Peyer's patch (tissue), 4 donors: ENCODE measurements at regions not wholly inside any gene's neighbourhood (a gene's known extent, or its start where the extent isn't known, plus 50 kb on each side); places are given as distances from the start of the nearest gene placed in this dataset.

Source experiments
- DNase-seq, 3 donors: peaks; one replicate each; pipeline ENCODE4 v3.0.0-alpha.2; 2017 to 2019
- H3K27ac ChIP-seq, 4 donors: fragments of 200-600 bp; sonication (generic); one replicate each; pipeline ENCODE4 v1.5.1; 2016 to 2019
- H3K27me3 ChIP-seq, 2 donors: fragments of 200-600 bp; sonication (generic); one replicate each; pipeline ENCODE4 v1.5.1; 2019
- H3K36me3 ChIP-seq, 3 donors: fragments of 200-600 bp; sonication (generic); one replicate each; pipeline ENCODE4 v1.5.1; 2016 to 2019
- H3K4me1 ChIP-seq, 4 donors: fragments of 200-600 bp; sonication (generic); one replicate each; pipeline ENCODE4 v1.5.1; 2016 to 2019
- H3K4me3 ChIP-seq, 4 donors: fragments of 200-600 bp; sonication (generic); 1 replicate in 3 of 4; 2 replicates in 1 of 4; pipeline ENCODE4 v1.5.1; 2016 to 2019; ENCODE audit warnings: mild to moderate bottlenecking in 1 of 4
- H3K9me3 ChIP-seq, 4 donors: fragments of 200-600 bp; sonication (generic); one replicate each; pipeline ENCODE4 v1.5.1; 2016 to 2019; ENCODE audit warnings: mild to moderate bottlenecking in 1 of 4
- POLR2A ChIP-seq, 2 donors: fragments of 450-650 bp; IDR thresholded peaks; one replicate each; pipeline ENCODE4 v1.5.1; 2017; ENCODE audit warnings: antibody characterized with exemption in 2 of 2, mild to moderate bottlenecking in 2 of 2, moderate library complexity in 2 of 2
- TF ChIP-seq, protein P1 (sequence below), 6 experiments: fragments of 450-650 bp in 4 of 6; fragments of 200-600 bp in 2 of 6; sonication (generic) in 1 of 6; IDR thresholded peaks; one replicate each; pipeline ENCODE4 v1.5.1; 2017 to 2019; ENCODE audit warnings: antibody characterized with exemption in 6 of 6, mild to moderate bottlenecking in 3 of 6, moderate library complexity in 1 of 6

DNA sequence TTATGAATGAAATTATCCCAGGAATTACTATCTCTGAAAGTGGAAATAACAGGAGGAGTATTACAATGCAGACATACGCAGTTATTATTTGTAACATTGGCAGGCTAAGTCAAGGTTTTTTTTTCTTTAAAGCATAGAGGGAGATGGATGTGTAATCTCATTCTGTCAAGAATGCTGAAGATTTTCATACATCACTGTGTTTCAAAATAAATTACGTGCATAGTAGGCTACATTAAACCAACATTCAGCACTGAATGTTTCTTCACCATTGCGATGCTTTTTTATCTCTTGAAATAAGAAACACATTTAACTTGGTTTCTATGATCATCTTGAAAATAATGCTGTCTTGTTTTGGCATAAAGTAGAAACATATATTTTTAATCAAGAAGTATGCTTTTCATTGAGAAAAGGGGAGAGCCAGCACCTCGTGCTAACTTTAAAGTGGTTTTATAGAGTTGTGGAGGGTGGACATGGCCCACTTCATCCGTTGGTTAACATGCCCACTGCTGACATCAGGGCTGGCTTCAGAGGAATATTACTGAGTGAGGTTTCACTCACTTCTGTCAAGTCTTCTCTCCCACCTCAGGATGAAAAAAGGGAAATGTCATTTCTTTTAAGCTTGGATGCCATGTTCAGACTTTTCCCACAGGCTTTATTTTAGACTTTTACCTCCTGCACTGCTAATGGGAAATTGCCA is 203.6 kb upstream of the MEF2C start:
- H3K9me3 ChIP-seq: no peaks in the 10 kb centered on the region
- H3K27me3 ChIP-seq: no peaks in the 10 kb centered on the region
- TF ChIP-seq POLR2A (IDR thresholded peaks at IDR 0.05): no peak
- TF ChIP-seq, protein P1, sequence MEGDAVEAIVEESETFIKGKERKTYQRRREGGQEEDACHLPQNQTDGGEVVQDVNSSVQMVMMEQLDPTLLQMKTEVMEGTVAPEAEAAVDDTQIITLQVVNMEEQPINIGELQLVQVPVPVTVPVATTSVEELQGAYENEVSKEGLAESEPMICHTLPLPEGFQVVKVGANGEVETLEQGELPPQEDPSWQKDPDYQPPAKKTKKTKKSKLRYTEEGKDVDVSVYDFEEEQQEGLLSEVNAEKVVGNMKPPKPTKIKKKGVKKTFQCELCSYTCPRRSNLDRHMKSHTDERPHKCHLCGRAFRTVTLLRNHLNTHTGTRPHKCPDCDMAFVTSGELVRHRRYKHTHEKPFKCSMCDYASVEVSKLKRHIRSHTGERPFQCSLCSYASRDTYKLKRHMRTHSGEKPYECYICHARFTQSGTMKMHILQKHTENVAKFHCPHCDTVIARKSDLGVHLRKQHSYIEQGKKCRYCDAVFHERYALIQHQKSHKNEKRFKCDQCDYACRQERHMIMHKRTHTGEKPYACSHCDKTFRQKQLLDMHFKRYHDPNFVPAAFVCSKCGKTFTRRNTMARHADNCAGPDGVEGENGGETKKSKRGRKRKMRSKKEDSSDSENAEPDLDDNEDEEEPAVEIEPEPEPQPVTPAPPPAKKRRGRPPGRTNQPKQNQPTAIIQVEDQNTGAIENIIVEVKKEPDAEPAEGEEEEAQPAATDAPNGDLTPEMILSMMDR (IDR thresholded peaks at IDR 0.05): no peak
- H3K27ac ChIP-seq: no peak overlapping the region
- no peaks in the 10 kb centered on the region for H3K36me3 ChIP-seq
- DNase-seq: no peak
- no peak overlapping the region for H3K4me3 ChIP-seq
- H3K4me1 ChIP-seq: no peaks in the 10 kb centered on the region

DNA sequence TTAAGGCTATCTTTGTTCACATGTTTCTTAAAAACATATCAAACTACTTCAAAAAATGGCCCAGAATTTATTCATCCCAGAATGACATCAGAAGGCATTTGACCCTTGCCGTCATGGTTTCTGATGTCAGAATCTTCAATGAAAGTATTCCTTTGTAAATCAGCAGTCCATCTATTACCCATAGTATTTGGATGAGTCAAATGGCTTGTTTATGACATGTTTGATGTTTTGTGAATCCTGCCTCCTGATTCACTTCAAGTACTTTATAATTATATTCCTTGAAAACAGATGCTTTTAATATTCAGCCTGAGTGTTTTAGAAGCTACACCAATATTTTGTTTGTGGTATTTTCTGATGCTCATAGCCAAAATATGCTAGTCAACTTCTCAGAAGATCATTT is 200.8 kb upstream of the MEF2C start:
- no peaks in the 10 kb centered on the region for H3K27me3 ChIP-seq
- H3K4me3 ChIP-seq: no peak overlapping the region
- no peaks in the 10 kb centered on the region for H3K4me1 ChIP-seq
- no peaks in the 10 kb centered on the region for H3K9me3 ChIP-seq
- TF ChIP-seq POLR2A (IDR thresholded peaks at IDR 0.05): no peak
- TF ChIP-seq, protein P1 (IDR thresholded peaks at IDR 0.05): no peak
- no peak overlapping the region for H3K27ac ChIP-seq
- no peak for DNase-seq
- no peaks in the 10 kb centered on the region for H3K36me3 ChIP-seq

DNA sequence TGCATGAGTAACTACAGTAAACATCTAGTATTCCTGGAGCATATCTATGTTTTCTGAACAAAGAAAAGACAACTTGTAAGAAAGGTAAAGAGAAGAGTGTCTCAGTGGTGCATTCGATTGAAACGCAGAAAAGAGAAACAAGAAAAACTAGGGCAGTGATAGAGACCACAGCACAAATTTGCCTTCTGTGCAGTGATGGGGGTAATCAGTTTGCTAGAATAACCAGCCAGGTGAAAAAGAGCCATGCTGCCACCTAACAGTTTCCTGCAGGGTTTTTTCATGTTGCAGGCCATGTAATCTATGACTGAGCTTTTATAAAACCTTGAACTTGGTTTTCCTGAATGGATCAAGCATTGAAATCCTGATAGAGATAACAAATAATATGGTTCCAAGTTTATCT is 198.4 kb upstream of the MEF2C start:
- H3K4me1 ChIP-seq: no peaks in the 10 kb centered on the region
- TF ChIP-seq, protein P1 (IDR thresholded peaks at IDR 0.05): no peak
- TF ChIP-seq POLR2A (IDR thresholded peaks at IDR 0.05): no peak

DNA sequence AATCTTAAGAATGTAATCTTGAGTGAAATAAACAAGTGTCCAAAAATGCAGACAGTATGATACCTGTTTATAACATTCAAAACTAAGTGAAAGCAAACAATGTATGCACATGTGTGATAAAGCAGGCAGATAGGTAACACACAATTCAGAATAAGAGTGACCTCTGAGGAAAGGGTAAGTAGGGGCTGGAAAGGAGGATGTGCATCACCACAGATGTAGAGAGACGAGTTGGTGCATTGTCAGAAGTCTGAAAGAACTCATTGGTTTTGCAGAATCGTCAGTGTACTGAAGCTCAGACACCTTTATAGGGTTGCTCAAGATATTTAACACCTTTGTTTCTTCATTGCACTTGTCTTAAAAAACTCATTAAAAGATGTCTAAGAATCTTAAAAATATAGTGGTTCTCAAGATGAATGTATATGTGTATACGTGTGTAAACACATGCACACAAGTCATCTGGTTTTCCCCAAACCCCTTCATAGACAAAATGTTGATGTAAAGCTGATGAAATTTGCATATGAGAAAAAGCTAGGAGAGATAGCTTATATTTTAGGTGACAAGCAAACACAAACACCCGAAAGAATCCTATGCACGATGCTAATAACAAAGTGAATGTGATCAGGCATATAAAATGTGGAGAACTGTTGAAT is 197.6 kb upstream of the MEF2C start:
- H3K27ac ChIP-seq: no peak overlapping the region

More for the DNA sequence above, 198.4 kb upstream of the MEF2C start:
- Histone ChIP-seq H3K9me3 (no peaks in the 10 kb centered on the region), H3K4me3 (no peak overlapping the region), H3K27ac (no peak overlapping the region), H3K27me3 (no peaks in the 10 kb centered on the region), H3K36me3 (no peaks in the 10 kb centered on the region)
- DNase-seq: no peak

DNA sequence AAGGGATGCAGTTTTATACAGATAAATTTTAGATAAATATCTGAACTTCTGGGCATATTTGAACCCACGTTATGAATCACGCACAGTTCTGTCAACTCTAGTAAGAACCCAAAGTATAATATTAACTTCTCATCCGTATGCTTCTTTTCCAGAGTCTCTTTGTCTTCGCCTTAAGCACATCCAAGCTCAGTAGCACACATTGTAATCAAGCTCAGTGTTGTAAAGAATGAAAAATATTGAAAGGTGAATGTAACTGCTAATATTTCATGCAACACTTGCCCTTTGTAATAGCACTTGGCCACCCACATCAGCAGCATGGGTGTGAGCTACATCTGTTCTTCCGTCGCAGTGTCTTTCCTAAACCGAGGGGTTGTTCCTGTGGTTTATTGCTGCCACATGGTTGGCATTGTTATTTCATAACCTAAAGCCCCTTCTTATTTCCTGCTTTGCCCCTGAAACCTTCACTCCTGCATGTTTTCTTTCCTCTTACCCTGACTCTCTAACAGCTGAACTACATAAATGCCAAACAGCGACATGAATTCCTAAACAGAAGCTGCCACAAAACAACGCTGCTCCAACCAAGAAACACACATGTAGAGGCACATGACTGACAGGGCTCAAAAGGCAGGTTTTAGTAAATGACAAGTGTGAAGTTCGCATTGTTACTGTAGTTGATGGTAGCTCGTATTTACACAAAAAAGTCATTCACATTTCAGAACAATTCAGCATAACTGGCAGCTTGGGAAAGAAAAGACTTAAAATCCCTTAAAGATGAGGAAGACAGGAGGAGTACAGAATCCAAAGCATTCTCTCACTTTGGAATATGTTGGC is 190.1 kb upstream of the MEF2C start:
- no peak for DNase-seq
- Histone ChIP-seq H3K36me3 (no peaks in the 10 kb centered on the region), H3K27me3 (no peaks in the 10 kb centered on the region), H3K27ac (no peak overlapping the region), H3K4me3 (no peak overlapping the region), H3K9me3 (no peaks in the 10 kb centered on the region), H3K4me1 (no peaks in the 10 kb centered on the region)
- TF ChIP-seq, protein P1 (IDR thresholded peaks at IDR 0.05): no peak
- TF ChIP-seq POLR2A (IDR thresholded peaks at IDR 0.05): no peak

More for the DNA sequence above, 197.6 kb upstream of the MEF2C start:
- no peaks in the 10 kb centered on the region for H3K36me3 ChIP-seq
- H3K27me3 ChIP-seq: no peaks in the 10 kb centered on the region
- no peaks in the 10 kb centered on the region for H3K4me1 ChIP-seq
- no peak overlapping the region for H3K4me3 ChIP-seq
- H3K9me3 ChIP-seq: no peaks in the 10 kb centered on the region
- TF ChIP-seq, protein P1 (IDR thresholded peaks at IDR 0.05): no peak
- no peak for TF ChIP-seq POLR2A (IDR thresholded peaks at IDR 0.05)
- no peak for DNase-seq
